DOHH2 (cell line): ENCODE measurements at regions not wholly inside any gene's neighbourhood (a gene's known extent, or its start where the extent isn't known, plus 50 kb on each side); places are given as distances from the start of the nearest gene placed in this dataset.

Experiments used
- H3F3A ChIP-seq: fragments of 200-600 bp; sonication (generic), shearing (Covaris generic); 2 replicates; pipeline ENCODE4 v1.6.0; 2016; ENCODE audit warnings: antibody characterized with exemption, mild to moderate bottlenecking; ENCODE audit not compliant: control insufficient read depth, insufficient read depth
- H3K27ac ChIP-seq: fragments of 200-600 bp; sonication (generic); 2 replicates; pipeline ENCODE4 v1.5.1; 2014; ENCODE audit warnings: low read depth, mild to moderate bottlenecking, low read length, moderate library complexity
- H3K27me3 ChIP-seq: fragments of 200-600 bp; sonication (generic); 2 replicates; pipeline ENCODE4 v1.6.1; 2014; ENCODE audit warnings: mild to moderate bottlenecking, low read length, mixed read lengths; ENCODE audit not compliant: control insufficient read depth
- H3K36me3 ChIP-seq: fragments of 200-600 bp; sonication (generic); 2 replicates; pipeline ENCODE4 v1.6.1; 2014; ENCODE audit warnings: mild to moderate bottlenecking, low read length, moderate library complexity, mixed read lengths; ENCODE audit not compliant: control insufficient read depth
- H3K4me1 ChIP-seq: fragments of 200-600 bp; sonication (generic); 2 replicates; pipeline ENCODE4 v1.6.1; 2014; ENCODE audit warnings: mild to moderate bottlenecking, low read length, mixed read lengths; ENCODE audit not compliant: control insufficient read depth
- H3K4me2 ChIP-seq: fragments of 200-600 bp; sonication (generic); 2 replicates; pipeline ENCODE4 v1.6.0; 2014; ENCODE audit warnings: mild to moderate bottlenecking, low read length, moderate library complexity
- H3K4me3 ChIP-seq: fragments of 200-600 bp; sonication (generic); 2 replicates; pipeline ENCODE4 v1.5.1; 2014; ENCODE audit warnings: mild to moderate bottlenecking, low read length, mixed read lengths
- H3K79me2 ChIP-seq: fragments of 200-600 bp; sonication (generic); 2 replicates; pipeline ENCODE4 v1.6.1; 2014; ENCODE audit warnings: mild to moderate bottlenecking, low read length, mixed read lengths; ENCODE audit not compliant: control insufficient read depth
- H3K9me2 ChIP-seq: fragments of 200-600 bp; sonication (generic); replicated peaks from 2 replicates; pipeline ENCODE4 v1.6.1; 2014; ENCODE audit warnings: mild to moderate bottlenecking, low read length, mixed read lengths; ENCODE audit not compliant: control insufficient read depth
- H3K9me3 ChIP-seq: fragments of 200-600 bp; sonication (generic); 2 replicates; pipeline ENCODE4 v1.6.1; 2014; ENCODE audit warnings: antibody characterized with exemption, low read length, mixed read lengths; ENCODE audit not compliant: control insufficient read depth, insufficient read depth
- H4K20me1 ChIP-seq: fragments of 200-600 bp; sonication (generic); 2 replicates; pipeline ENCODE4 v1.6.0; 2014; ENCODE audit warnings: low read depth, mild to moderate bottlenecking, antibody characterized with exemption, low read length, moderate library complexity; ENCODE audit not compliant: control insufficient read depth, insufficient read depth
- EZH2phosphoT487 ChIP-seq: fragments of 200-600 bp; sonication (generic); IDR thresholded peaks from 2 replicates; pipeline ENCODE4 v1.6.1; 2017; ENCODE audit warnings: borderline replicate concordance, mild to moderate bottlenecking, antibody characterized with exemption, low read length, moderate library complexity, mixed read lengths
- TF ChIP-seq, protein P1 (sequence below): fragments of 200-600 bp; sonication (generic); IDR thresholded peaks from one replicate; pipeline ENCODE4 v1.5.1; 2014; ENCODE audit warnings: antibody characterized with exemption, mild to moderate bottlenecking, low read depth, low read length; ENCODE audit not compliant: poor library complexity, severe bottlenecking

DNA sequence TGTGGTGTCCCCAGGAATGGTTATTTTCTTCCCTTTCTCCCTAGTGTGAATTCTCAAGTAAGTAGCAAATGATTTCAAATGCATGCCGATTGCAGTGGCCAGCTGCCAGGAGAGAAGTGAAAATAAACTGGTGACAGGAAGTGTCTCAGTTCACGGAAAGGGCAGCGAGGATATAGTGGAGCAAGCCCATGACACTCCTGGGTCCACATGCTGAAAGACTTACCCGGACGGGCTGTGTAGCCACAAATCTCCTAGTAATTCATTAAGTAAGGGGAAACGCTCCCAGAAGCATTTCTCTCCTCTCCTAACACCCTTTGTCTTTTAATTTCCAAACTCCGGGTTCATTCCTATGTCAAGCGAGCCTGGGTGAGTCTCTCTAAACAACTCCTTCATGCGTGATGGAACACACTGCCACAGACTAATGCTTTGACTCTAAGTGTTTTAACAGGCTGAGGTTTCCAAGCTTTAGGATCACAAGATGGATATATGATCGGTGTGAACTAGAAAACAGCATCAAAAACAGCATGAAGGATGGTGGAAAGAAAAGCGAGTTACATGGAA is 125.6 kb downstream of the CYP26A1 start:
- H3K27me3 ChIP-seq: no peaks in the 10 kb centered on the region
- no peak overlapping the region for H3K27ac ChIP-seq
- TF ChIP-seq EZH2phosphoT487: no peak
- TF ChIP-seq, protein P1, sequence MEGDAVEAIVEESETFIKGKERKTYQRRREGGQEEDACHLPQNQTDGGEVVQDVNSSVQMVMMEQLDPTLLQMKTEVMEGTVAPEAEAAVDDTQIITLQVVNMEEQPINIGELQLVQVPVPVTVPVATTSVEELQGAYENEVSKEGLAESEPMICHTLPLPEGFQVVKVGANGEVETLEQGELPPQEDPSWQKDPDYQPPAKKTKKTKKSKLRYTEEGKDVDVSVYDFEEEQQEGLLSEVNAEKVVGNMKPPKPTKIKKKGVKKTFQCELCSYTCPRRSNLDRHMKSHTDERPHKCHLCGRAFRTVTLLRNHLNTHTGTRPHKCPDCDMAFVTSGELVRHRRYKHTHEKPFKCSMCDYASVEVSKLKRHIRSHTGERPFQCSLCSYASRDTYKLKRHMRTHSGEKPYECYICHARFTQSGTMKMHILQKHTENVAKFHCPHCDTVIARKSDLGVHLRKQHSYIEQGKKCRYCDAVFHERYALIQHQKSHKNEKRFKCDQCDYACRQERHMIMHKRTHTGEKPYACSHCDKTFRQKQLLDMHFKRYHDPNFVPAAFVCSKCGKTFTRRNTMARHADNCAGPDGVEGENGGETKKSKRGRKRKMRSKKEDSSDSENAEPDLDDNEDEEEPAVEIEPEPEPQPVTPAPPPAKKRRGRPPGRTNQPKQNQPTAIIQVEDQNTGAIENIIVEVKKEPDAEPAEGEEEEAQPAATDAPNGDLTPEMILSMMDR: no peak
- no peaks in the 10 kb centered on the region for H4K20me1 ChIP-seq
- H3K4me3 ChIP-seq: peak overlapping the region; percentile 40
- no peaks in the 10 kb centered on the region for H3K79me2 ChIP-seq
- H3K36me3 ChIP-seq: no peaks in the 10 kb centered on the region
- H3F3A ChIP-seq: no peaks in the 10 kb centered on the region
- H3K9me2 ChIP-seq: no peaks in the 10 kb centered on the region
- H3K9me3 ChIP-seq: no peaks in the 10 kb centered on the region
- H3K4me2 ChIP-seq: peak overlapping the region; percentile 55
- peaks cover 17% of the 10 kb centered on the region for H3K4me1 ChIP-seq

DNA sequence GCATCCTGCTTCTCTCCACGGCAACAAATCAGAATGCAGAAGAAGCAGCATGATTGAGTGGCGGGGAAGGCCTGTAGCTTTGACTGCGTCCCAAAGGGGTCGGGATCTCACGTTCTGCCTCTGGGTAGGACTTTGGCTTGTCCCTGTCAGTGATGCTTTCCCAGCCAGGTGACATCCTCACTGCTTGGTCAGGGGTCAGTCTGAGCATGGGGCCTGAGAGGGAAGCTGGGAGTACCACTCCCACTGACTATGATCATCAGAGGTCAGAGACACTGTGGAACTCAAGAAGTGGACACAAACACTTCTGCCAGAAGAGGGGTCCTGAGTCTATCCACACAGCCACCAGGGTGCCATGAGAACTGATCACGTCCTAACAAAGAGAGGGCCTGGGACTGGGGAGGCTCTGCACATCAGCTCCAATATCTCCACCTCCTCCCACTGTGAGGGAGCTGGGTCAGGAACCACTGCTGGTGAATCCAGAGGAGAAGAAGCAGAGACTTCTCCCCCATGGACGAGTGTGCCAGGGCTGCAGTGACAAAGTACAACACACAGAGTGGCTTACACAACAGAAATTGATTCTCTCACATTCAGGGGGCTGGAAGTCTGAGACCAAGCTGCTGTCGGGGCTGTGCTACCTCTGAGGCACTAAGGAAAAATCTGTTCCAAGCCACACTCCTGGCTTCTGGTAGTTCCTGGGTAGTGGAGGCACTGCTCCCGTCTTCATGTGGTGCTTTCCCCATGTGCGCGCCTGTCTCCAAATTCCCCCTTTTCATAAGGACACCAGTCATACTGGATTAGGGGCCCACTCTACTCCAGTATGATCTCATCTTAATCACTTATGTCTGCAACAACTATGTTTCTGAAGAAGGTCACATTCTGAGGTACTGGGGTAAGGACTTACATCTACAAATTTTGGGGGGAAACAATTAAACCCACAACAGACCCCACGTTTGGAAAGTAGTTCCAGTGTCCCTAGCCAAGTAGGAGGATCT is 131.1 kb downstream of the CYP26A1 start:
- H3K27me3 ChIP-seq: no peaks in the 10 kb centered on the region
- no peaks in the 10 kb centered on the region for H4K20me1 ChIP-seq
- H3K4me1 ChIP-seq: no peaks in the 10 kb centered on the region
- H3K4me3 ChIP-seq: no peak overlapping the region
- H3K36me3 ChIP-seq: no peaks in the 10 kb centered on the region
- H3F3A ChIP-seq: no peaks in the 10 kb centered on the region
- H3K79me2 ChIP-seq: no peaks in the 10 kb centered on the region
- no peak for TF ChIP-seq EZH2phosphoT487
- TF ChIP-seq, protein P1: no peak
- H3K9me2 ChIP-seq: no peaks in the 10 kb centered on the region
- no peak overlapping the region for H3K27ac ChIP-seq
- H3K4me2 ChIP-seq: no peak overlapping the region
- H3K9me3 ChIP-seq: no peaks in the 10 kb centered on the region

DNA sequence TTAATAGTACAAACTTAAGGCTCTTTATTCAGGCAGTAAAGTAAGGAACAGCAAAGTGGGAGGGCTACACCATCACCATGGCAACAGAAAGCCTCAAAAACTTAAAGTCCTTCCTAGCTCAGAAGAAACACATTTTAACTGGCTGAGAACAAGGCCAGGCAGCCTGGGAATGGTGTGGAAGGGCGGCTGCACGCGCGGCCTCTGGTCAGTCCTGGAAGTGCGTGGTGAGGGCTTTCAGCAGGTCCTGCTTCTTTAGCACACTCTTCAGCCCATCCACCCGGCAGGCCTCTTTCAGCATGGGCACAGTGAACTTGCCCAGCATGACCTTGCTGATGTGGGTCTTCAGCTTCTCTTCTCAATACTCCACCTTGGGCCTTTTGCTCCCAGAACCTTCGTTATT is 133.0 kb downstream of the CYP26A1 start:
- no peaks in the 10 kb centered on the region for H3K27me3 ChIP-seq
- H3K9me2 ChIP-seq: no peaks in the 10 kb centered on the region
- no peak overlapping the region for H3K27ac ChIP-seq
- H3K9me3 ChIP-seq: no peaks in the 10 kb centered on the region
- no peaks in the 10 kb centered on the region for H4K20me1 ChIP-seq
- no peaks in the 10 kb centered on the region for H3F3A ChIP-seq
- H3K4me1 ChIP-seq: no peaks in the 10 kb centered on the region
- TF ChIP-seq, protein P1: no peak
- TF ChIP-seq EZH2phosphoT487: no peak
- no peak overlapping the region for H3K4me2 ChIP-seq
- no peak overlapping the region for H3K4me3 ChIP-seq
- H3K79me2 ChIP-seq: no peaks in the 10 kb centered on the region
- H3K36me3 ChIP-seq: no peaks in the 10 kb centered on the region
